GM23338 (cell line): ENCODE measurements at regions not wholly inside any gene's neighbourhood (a gene's known extent, or its start where the extent isn't known, plus 50 kb on each side); places are given as distances from the start of the nearest gene placed in this dataset.

Source experiments
- ATAC-seq: fragments of 200-7000 bp; cut with Tn5 transposase; 3 replicates; pipeline ENCODE4 v1.9.1; 2020
- DNase-seq: peaks from one replicate; pipeline ENCODE4 v3.0.0-alpha.2; 2015; ENCODE audit warnings: low spot score
- H2AFZ ChIP-seq: fragments of 200-600 bp; sonication (generic); 2 replicates; pipeline ENCODE4 v1.8.0; 2016; ENCODE audit warnings: antibody characterized with exemption, mild to moderate bottlenecking, moderate library complexity
- H3F3A ChIP-seq: fragments of 200-600 bp; sonication (generic); replicated peaks from 2 replicates; pipeline ENCODE4 v1.8.0; 2017; ENCODE audit warnings: antibody characterized with exemption, mixed run types, low read depth
- H3K27ac ChIP-seq: fragments of 200-600 bp; sonication (generic); 2 replicates; pipeline ENCODE4 v1.6.1; 2016; ENCODE audit warnings: low read depth
- H3K27me3 ChIP-seq: fragments of 200-600 bp; sonication (generic); 2 replicates; pipeline ENCODE4 v1.8.0; 2016; ENCODE audit warnings: mild to moderate bottlenecking, mixed run types, moderate library complexity; ENCODE audit not compliant: insufficient read depth
- H3K36me3 ChIP-seq: fragments of 200-600 bp; sonication (generic); 2 replicates; pipeline ENCODE4 v1.8.0; 2016; ENCODE audit warnings: mild to moderate bottlenecking; ENCODE audit not compliant: insufficient read depth
- H3K4me1 ChIP-seq: fragments of 200-600 bp; sonication (generic); 2 replicates; pipeline ENCODE4 v1.8.0; 2016; ENCODE audit warnings: mild to moderate bottlenecking, moderate library complexity; ENCODE audit not compliant: insufficient read depth
- H3K4me2 ChIP-seq: fragments of 200-600 bp; sonication (generic); 2 replicates; pipeline ENCODE4 v1.7.1; 2017; ENCODE audit warnings: mixed run types
- H3K4me3 ChIP-seq: fragments of 200-600 bp; sonication (generic); 2 replicates; pipeline ENCODE4 v1.6.1; 2016; ENCODE audit warnings: mixed run types
- H3K79me2 ChIP-seq: fragments of 200-600 bp; sonication (generic); replicated peaks from 2 replicates; pipeline ENCODE4 v1.8.0; 2017; ENCODE audit warnings: mild to moderate bottlenecking; ENCODE audit not compliant: insufficient read depth
- H3K9me2 ChIP-seq: fragments of 200-600 bp; sonication (generic); 2 replicates; pipeline ENCODE4 v1.8.0; 2017; ENCODE audit not compliant: insufficient read depth
- H4K20me1 ChIP-seq: fragments of 200-600 bp; sonication (generic); replicated peaks from 2 replicates; pipeline ENCODE4 v1.8.0; 2017; ENCODE audit warnings: mild to moderate bottlenecking; ENCODE audit not compliant: insufficient read depth
- H3K27ac Mint-ChIP-seq: 2 replicates; pipeline ENCODE4 v1.8.0; 2020; ENCODE audit warnings: inconsistent platforms, mild to moderate bottlenecking, moderate library complexity, mixed read lengths
- H3K27me3 Mint-ChIP-seq: 3 replicates; pipeline ENCODE4 v1.8.0; 2022; ENCODE audit warnings: low read depth, mild to moderate bottlenecking, moderate library complexity, mixed read lengths, inconsistent platforms; ENCODE audit not compliant: insufficient read depth, poor library complexity
- H3K36me3 Mint-ChIP-seq: 3 replicates; pipeline ENCODE4 v1.8.0; 2021; ENCODE audit warnings: low read depth, mild to moderate bottlenecking, inconsistent platforms, moderate library complexity, mixed read lengths
- H3K4me1 Mint-ChIP-seq: 3 replicates; pipeline ENCODE4 v1.8.0; 2020; ENCODE audit warnings: mild to moderate bottlenecking, inconsistent platforms, mixed read lengths
- H3K4me3 Mint-ChIP-seq: 3 replicates; pipeline ENCODE4 v1.8.0; 2021; ENCODE audit warnings: moderate library complexity, mild to moderate bottlenecking, inconsistent platforms, mixed read lengths
- H3K9me3 Mint-ChIP-seq: 3 replicates; pipeline ENCODE4 v1.8.0; 2020; ENCODE audit warnings: moderate library complexity, mild to moderate bottlenecking, inconsistent platforms, mixed read lengths
- CREB1 ChIP-seq: fragments of 250-450 bp; sonication (Bioruptor Pico); IDR thresholded peaks from 2 replicates; pipeline ENCODE4 v1.5.0; 2020; ENCODE audit warnings: low read depth, mild to moderate bottlenecking, moderate library complexity
- EZH2phosphoT487 ChIP-seq: fragments of 200-600 bp; sonication (generic); IDR thresholded peaks from one replicate; pipeline ENCODE4 v1.8.1; 2018; ENCODE audit warnings: antibody characterized with exemption; ENCODE audit not compliant: unreplicated experiment
- POLR2AphosphoS5 ChIP-seq: IDR thresholded peaks from 2 replicates; pipeline ENCODE4 v1.6.1; 2016; ENCODE audit warnings: antibody characterized with exemption, low read depth
- STAT1 ChIP-seq: IDR thresholded peaks from one replicate; pipeline ENCODE4 v1.6.1; 2016; ENCODE audit warnings: antibody characterized with exemption; ENCODE audit not compliant: unreplicated experiment
- TF ChIP-seq, protein P1 (sequence below), 2 experiments: fragments of 200-600 bp in 1 of 2; sonication (generic) in 1 of 2; conservative IDR thresholded peaks; 2 replicates each; pipeline versions ENCODE4 v1.5.1 to v1.6.1; 2016 to 2017; ENCODE audit warnings: antibody characterized with exemption in 2 of 2, low read depth in 2 of 2, mild to moderate bottlenecking in 2 of 2, moderate library complexity in 1 of 2
- TF ChIP-seq, protein P2 (sequence below): fragments of 250-450 bp; sonication (Bioruptor Pico); IDR thresholded peaks from 2 replicates; pipeline ENCODE4 v1.5.0; 2020; ENCODE audit warnings: mild to moderate bottlenecking, moderate library complexity

DNA sequence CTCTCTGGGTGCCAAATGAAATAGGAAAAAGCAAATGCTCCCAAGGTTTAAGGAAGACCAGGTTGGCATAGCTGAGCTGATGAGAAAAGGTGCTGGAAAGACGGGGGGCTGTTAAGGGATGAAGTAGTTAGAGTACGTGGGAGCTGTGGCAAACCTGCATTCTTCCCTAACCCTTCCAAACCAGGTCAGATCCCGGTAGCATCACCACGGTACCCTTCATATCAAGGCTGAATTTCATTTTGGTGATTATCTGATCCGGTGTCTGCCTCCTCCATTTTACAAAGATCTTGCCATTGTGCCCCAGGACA, 68.0 kb upstream of the PIM1 start (continued):
- TF ChIP-seq, protein P1, sequence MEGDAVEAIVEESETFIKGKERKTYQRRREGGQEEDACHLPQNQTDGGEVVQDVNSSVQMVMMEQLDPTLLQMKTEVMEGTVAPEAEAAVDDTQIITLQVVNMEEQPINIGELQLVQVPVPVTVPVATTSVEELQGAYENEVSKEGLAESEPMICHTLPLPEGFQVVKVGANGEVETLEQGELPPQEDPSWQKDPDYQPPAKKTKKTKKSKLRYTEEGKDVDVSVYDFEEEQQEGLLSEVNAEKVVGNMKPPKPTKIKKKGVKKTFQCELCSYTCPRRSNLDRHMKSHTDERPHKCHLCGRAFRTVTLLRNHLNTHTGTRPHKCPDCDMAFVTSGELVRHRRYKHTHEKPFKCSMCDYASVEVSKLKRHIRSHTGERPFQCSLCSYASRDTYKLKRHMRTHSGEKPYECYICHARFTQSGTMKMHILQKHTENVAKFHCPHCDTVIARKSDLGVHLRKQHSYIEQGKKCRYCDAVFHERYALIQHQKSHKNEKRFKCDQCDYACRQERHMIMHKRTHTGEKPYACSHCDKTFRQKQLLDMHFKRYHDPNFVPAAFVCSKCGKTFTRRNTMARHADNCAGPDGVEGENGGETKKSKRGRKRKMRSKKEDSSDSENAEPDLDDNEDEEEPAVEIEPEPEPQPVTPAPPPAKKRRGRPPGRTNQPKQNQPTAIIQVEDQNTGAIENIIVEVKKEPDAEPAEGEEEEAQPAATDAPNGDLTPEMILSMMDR (conservative IDR thresholded peaks at IDR 0.05; ENCODE audit: low read depth in 2 of 2) = no peak

DNA sequence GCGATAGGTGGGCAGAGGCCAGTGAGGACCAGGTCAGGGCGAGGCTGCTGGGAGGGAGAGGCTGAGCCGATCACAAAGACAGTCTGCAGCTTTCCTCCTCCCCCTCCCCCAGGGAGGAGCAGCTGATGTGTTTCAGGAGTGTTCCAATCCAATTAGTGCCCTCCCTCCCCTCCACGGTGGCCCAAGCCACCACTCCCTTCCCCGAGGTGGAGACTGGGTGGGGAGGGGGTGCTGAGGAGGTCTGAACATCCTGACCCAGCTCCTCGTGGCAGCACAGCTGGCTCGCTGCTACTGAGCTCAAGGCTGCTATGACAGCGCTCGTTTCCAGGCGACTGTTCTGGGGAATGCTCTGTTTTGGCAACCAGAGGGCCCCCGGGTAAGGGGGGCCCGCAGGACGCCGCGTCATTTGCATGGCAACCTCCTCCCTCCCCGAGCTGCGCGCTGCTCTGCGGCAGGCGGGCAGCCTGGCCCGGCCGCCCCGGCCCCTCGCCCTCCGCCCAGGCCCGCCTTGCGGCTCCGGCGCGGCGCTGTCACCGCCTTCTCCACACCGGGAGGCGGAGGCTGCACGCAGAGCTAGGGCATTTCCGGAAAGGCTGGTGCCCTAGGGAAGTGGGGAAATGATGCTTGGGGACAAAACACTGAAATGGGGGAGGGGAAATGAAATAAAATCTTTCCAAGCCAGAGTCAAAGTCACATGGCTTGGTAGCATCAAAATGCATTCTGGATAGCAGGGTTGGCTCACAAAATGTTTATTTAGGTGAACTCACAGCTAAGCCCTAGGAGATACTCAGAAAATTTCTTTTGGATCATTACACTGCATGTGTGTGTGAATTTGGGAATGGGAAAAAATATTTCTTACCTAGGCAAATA, 67.4 kb upstream of the PIM1 start:
- H3K79me2 ChIP-seq = no peaks in the 10 kb centered on the region
- no peaks in the 10 kb centered on the region for H3K27me3 ChIP-seq
- DNase-seq (peak; percentile 95), ATAC-seq (peak; percentile 88)
- H3K4me2 ChIP-seq = peak overlapping the region; percentile 91
- H3F3A ChIP-seq = peaks cover 35% of the 10 kb centered on the region
- H3K36me3 ChIP-seq = 0 out of 2 replicates have a peak, but pooled peaks cover 2% of the 10 kb centered on the region
- 0 out of 2 replicates have a peak, but pooled peaks cover 2% of the 10 kb centered on the region for H4K20me1 ChIP-seq
- H3K9me2 ChIP-seq = no peaks in the 10 kb centered on the region
- Mint-ChIP-seq H3K9me3 (no peaks in the 10 kb centered on the region), H3K27me3 (peaks cover 15% of the 10 kb centered on the region), H3K36me3 (peaks cover 5% of the 10 kb centered on the region; the same call in 1 of the 3 replicates), H3K4me1 (peaks cover 61% of the 10 kb centered on the region), H3K4me3 (peak overlapping the region; percentile 71), H3K27ac (peak overlapping the region; percentile 91)
- TF ChIP-seq POLR2AphosphoS5 (peak; percentile 81), STAT1 (peak; percentile 29), CREB1 (CRISPR knock-in tag) (peak; percentile 73)
- TF ChIP-seq, protein P1 (conservative IDR thresholded peaks at IDR 0.05; ENCODE audit: low read depth in 2 of 2) = no peak
- no peak overlapping the region for H2AFZ ChIP-seq
- peaks cover 64% of the 10 kb centered on the region for H3K4me1 ChIP-seq
- peak overlapping the region; percentile 41 for H3K4me3 ChIP-seq
- peak overlapping the region; percentile 83 for H3K27ac ChIP-seq

DNA sequence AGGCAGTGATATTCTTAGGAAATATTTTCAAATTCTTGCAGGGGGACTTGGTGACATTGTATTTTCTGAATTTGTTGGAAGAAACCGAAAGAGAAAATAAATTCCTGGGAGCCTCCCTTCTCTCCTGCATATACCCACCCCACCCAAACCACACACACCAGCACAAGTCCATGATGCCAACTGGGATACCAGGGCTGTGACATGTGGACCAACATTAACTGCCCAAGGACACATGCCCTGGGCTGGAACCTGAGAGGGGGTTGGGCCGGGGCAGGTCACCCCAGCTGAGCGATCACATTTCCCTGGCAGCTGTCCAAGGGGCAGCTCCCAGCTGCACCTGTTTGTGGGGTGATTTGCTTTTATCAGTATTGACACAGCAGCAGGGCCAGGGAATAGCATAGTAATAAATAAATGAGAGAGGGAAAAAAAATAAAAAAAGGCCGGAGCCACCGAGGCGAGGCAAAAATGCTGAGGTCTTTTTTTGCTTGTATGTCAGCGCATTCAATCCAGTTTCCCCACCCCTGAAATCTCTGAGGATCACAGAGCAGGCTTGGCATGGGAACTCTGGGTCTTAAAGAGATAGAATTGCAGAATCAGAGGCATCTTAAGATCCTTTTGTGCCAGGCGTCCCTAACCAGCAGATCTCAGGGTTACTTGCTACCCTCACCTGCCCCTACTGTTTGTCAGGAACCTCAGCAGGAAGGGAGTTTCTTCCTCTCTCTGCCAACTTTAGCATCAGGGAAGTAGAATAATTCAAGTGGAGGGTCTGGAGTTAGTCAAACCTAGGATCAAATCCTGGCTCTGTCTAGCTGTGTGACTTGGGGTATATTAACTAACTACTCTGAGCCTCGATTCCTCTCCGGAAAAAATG, 66.5 kb upstream of the PIM1 start:
- Mint-ChIP-seq H3K36me3 (peaks cover 5% of the 10 kb centered on the region; the same call in 2 of the 3 replicates), H3K9me3 (no peaks in the 10 kb centered on the region), H3K4me3 (peak overlapping the region; percentile 71), H3K27me3 (peaks cover 18% of the 10 kb centered on the region), H3K27ac (peak overlapping the region; percentile 86), H3K4me1 (peaks cover 61% of the 10 kb centered on the region)
- no peaks in the 10 kb centered on the region for H3K79me2 ChIP-seq
- H3F3A ChIP-seq = peaks cover 40% of the 10 kb centered on the region
- H3K4me2 ChIP-seq = peak overlapping the region; percentile 91
- H3K27me3 ChIP-seq = no peaks in the 10 kb centered on the region
- peaks cover 64% of the 10 kb centered on the region for H3K4me1 ChIP-seq
- H3K27ac ChIP-seq = peak overlapping the region; percentile 83
- H3K36me3 ChIP-seq = 0 out of 2 replicates have a peak, but pooled peaks cover 2% of the 10 kb centered on the region
- H4K20me1 ChIP-seq = peaks cover 8% of the 10 kb centered on the region
- ATAC-seq (peak; percentile 30), DNase-seq (peak; percentile 79)
- H2AFZ ChIP-seq = no peak overlapping the region
- H3K9me2 ChIP-seq = no peaks in the 10 kb centered on the region
- H3K4me3 ChIP-seq = peak overlapping the region; percentile 41
- no peak for TF ChIP-seq EZH2phosphoT487
- TF ChIP-seq, protein P2, sequence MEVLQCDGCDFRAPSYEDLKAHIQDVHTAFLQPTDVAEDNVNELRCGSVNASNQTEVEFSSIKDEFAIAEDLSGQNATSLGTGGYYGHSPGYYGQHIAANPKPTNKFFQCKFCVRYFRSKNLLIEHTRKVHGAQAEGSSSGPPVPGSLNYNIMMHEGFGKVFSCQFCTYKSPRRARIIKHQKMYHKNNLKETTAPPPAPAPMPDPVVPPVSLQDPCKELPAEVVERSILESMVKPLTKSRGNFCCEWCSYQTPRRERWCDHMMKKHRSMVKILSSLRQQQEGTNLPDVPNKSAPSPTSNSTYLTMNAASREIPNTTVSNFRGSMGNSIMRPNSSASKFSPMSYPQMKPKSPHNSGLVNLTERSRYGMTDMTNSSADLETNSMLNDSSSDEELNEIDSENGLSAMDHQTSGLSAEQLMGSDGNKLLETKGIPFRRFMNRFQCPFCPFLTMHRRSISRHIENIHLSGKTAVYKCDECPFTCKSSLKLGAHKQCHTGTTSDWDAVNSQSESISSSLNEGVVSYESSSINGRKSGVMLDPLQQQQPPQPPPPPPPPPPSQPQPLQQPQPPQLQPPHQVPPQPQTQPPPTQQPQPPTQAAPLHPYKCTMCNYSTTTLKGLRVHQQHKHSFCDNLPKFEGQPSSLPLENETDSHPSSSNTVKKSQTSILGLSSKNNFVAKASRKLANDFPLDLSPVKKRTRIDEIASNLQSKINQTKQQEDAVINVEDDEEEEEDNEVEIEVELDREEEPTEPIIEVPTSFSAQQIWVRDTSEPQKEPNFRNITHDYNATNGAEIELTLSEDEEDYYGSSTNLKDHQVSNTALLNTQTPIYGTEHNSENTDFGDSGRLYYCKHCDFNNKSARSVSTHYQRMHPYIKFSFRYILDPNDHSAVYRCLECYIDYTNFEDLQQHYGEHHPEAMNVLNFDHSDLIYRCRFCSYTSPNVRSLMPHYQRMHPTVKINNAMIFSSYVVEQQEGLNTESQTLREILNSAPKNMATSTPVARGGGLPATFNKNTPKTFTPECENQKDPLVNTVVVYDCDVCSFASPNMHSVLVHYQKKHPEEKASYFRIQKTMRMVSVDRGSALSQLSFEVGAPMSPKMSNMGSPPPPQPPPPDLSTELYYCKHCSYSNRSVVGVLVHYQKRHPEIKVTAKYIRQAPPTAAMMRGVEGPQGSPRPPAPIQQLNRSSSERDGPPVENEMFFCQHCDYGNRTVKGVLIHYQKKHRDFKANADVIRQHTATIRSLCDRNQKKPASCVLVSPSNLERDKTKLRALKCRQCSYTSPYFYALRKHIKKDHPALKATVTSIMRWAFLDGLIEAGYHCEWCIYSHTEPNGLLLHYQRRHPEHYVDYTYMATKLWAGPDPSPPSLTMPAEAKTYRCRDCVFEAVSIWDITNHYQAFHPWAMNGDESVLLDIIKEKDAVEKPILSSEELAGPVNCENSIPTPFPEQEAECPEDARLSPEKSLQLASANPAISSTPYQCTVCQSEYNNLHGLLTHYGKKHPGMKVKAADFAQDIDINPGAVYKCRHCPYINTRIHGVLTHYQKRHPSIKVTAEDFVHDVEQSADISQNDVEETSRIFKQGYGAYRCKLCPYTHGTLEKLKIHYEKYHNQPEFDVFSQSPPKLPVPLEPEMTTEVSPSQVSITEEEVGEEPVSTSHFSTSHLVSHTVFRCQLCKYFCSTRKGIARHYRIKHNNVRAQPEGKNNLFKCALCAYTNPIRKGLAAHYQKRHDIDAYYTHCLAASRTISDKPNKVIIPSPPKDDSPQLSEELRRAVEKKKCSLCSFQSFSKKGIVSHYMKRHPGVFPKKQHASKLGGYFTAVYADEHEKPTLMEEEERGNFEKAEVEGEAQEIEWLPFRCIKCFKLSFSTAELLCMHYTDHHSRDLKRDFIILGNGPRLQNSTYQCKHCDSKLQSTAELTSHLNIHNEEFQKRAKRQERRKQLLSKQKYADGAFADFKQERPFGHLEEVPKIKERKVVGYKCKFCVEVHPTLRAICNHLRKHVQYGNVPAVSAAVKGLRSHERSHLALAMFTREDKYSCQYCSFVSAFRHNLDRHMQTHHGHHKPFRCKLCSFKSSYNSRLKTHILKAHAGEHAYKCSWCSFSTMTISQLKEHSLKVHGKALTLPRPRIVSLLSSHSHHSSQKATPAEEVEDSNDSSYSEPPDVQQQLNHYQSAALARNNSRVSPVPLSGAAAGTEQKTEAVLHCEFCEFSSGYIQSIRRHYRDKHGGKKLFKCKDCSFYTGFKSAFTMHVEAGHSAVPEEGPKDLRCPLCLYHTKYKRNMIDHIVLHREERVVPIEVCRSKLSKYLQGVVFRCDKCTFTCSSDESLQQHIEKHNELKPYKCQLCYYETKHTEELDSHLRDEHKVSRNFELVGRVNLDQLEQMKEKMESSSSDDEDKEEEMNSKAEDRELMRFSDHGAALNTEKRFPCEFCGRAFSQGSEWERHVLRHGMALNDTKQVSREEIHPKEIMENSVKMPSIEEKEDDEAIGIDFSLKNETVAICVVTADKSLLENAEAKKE (CRISPR knock-in tag) = no peak
- no peak for TF ChIP-seq CREB1 (CRISPR knock-in tag)
